ENCODE measurements at regions not wholly inside any gene's neighbourhood (a gene's known extent, or its start where the extent isn't known, plus 50 kb on each side); places are given as distances from the start of the nearest gene placed in this dataset.
"Not testable (repeated sequence)": the region's sequence is repeated elsewhere in the genome, so short reads cannot be mapped to it uniquely, and the experiment has no call there.

- intact Hi-C loops (cut with micrococcal nuclease), result loop anchor here (1.0 kb wide), 2 partner anchors 410 to 464 kb away; no protein-coding TSS in a partner anchor
- no peak overlapping the region for H3K27ac Mint-ChIP-seq
- H3K9me3 Mint-ChIP-seq, result no peaks in the 10 kb centered on the region
- H3K4me3 Mint-ChIP-seq, result no peak overlapping the region
- no peak for DNase-seq
- H3K4me1 Mint-ChIP-seq, result peaks cover 12% of the 10 kb centered on the region
- peaks cover 5% of the 10 kb centered on the region for H3K27me3 Mint-ChIP-seq
- H3K36me3 Mint-ChIP-seq (ENCODE audit: low read depth), result no peaks in the 10 kb centered on the region
Measured at GRCh38 chr2:182650704-182651103, 65.4 kb upstream of the DNAJC10 start.

DNA sequence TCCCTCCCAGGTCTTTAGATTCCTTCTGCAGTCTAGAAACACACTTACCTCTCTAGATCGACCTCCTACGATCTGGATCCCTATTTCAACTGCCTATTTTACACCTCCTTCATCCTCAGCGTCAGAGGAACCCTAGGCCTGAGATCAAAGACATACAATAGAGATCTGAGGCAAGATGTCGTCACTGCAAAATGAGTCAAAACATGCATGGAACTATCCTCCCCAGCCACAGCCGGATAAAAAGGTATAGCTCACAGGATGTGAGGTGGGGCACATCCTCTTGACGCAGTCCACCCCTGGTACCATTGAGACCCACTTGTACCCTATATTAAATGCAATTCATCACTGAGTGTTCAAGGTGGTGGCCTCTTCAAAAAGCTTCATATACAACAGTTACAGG is 63.7 kb upstream of the DNAJC10 start:
- intact Hi-C loops (cut with micrococcal nuclease), result no loop called here
- DNase-seq, result peak; percentile 79
- H3K9me3 Mint-ChIP-seq, result no peaks in the 10 kb centered on the region
- no peaks in the 10 kb centered on the region for H3K36me3 Mint-ChIP-seq (ENCODE audit: low read depth)
- H3K27ac Mint-ChIP-seq, result peak overlapping the region; percentile 55
- H3K27me3 Mint-ChIP-seq, result peaks cover 5% of the 10 kb centered on the region
- H3K4me3 Mint-ChIP-seq, result peak overlapping the region; percentile 11
- peaks cover 12% of the 10 kb centered on the region for H3K4me1 Mint-ChIP-seq

DNA sequence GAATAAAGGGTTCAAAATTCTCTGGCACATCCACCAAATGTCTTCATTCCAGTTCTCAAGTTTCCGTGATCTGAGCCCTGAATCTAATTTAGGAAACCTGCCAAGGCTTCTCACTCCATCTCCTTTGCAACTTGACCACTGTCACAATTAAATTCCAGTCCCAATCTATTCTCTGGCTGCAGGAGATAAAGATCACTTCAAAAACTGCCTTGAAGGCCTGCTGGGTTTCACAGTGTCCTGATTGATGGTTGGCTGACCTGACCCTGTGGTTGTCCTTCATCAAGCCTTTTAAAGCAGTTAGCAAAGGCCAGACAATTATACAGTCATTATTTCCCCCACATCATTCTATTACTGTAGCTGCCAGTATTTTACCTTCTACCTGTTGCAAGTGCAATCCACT is 60.3 kb upstream of the DNAJC10 start:
- Mint-ChIP-seq H3K36me3 (ENCODE audit: low read depth) (no peaks in the 10 kb centered on the region), H3K9me3 (no peaks in the 10 kb centered on the region), H3K4me1 (peaks cover 12% of the 10 kb centered on the region), H3K27ac (no peak overlapping the region), H3K4me3 (no peak overlapping the region), H3K27me3 (peaks cover 12% of the 10 kb centered on the region)
- no peak for DNase-seq
- intact Hi-C loops (cut with micrococcal nuclease), result no loop called here

- Mint-ChIP-seq H3K27ac (no peak overlapping the region), H3K36me3 (ENCODE audit: low read depth) (no peaks in the 10 kb centered on the region), H3K9me3 (no peaks in the 10 kb centered on the region), H3K4me1 (peaks cover 3% of the 10 kb centered on the region), H3K27me3 (peaks cover 5% of the 10 kb centered on the region), H3K4me3 (no peak overlapping the region)
- intact Hi-C loops (cut with micrococcal nuclease), result no loop called here
- no peak for DNase-seq
Measured at GRCh38 chr2:182664212-182664611, 51.8 kb upstream of the DNAJC10 start.

GRCh38 chr2:182665500-182665899 is 50.6 kb upstream of the DNAJC10 start:
- not testable (repeated sequence) for H3K9me3 Mint-ChIP-seq; DNase-seq; H3K4me3 Mint-ChIP-seq; H3K27ac Mint-ChIP-seq; H3K36me3 Mint-ChIP-seq (ENCODE audit: low read depth); H3K27me3 Mint-ChIP-seq; H3K4me1 Mint-ChIP-seq
- intact Hi-C loops (cut with micrococcal nuclease), result loop anchor here (5.0 kb wide), 1 partner anchor 52 kb away; the partner anchor contains the start of gene DNAJC10

Measured in activated CD4-positive, alpha-beta T cell treated with anti-CD3 and anti-CD28 coated beads, Interleukin-2, amount 10 ng/mL, durations not matched to agents 24 days and 14 days (primary cell).